ENCODE measurements at regions not wholly inside any gene's neighbourhood (a gene's known extent, or its start where the extent isn't known, plus 50 kb on each side); places are given as distances from the start of the nearest gene placed in this dataset.
"Not testable (repeated sequence)": the region's sequence is repeated elsewhere in the genome, so short reads cannot be mapped to it uniquely, and the experiment has no call there.

DNA sequence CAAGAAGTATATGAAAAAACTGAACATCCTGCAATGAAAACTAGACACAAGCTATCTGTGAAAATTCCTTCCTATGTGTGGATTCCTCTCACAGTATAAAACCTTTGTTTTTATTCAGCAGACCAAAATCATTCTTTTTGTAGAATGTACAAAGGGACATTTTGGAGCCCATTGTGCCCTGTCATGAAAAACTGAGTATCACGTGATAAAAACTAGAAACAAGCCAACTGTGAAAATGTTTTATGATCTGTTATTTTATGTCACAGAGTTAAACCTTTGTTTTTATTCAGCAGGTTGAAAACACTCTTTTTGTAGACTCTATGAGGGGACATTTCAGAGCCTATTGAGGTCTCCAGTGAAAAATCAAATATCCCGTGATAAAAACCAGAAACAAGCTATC lies 1667.9 kb upstream of the DEFB115 start:
- H3K4me3 ChIP-seq (replicated peaks in 1 of 2; ENCODE audit: low read depth in 2 of 2, low read length in 2 of 2); DNase-seq (ENCODE audit: low read depth in 2 of 2): not testable (repeated sequence)

DNA sequence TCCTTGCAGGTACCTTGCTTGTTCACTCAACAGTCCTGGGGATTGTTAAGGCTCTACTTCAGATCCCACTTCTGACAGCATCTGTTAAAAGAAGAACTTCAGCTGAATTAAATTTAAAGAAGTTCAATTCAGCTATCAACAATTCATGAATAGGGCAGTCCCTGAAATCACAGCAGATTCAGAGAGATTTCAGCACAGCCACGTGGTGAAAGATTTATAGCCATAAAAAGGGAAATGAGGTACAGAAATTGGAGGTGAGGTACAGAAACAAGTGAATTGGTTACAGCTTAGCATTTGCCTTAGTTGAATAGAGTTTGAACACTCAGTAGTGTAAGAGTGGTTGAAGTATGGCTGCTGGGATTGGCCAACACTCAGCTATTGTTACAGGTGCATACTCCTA lies 1653.3 kb upstream of the DEFB115 start:
- not testable (repeated sequence) for H3K4me3 ChIP-seq (replicated peaks in 1 of 2; ENCODE audit: low read depth in 2 of 2, low read length in 2 of 2); DNase-seq (ENCODE audit: low read depth in 2 of 2)

DNA sequence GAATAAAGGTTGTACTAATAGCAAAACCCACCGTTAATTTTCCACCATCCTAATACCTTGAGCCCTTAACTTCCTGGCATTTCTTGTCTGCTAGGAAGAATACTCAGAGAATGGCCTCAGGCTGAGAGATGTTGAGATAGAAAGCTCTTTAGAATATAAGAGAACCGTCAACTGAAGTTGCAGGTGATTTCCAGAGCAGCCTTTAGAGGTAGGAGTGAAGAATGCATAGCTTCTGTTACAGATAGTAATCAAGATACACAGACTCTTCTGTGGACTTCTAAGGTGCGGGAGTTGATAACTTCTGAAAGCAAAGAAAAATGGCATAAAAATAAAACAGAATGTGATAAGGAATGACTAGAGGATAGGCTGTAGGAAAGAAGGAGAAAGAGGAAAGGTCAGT lies 1651.3 kb upstream of the DEFB115 start:
- H3K4me3 ChIP-seq (replicated peaks in 1 of 2; ENCODE audit: low read depth in 2 of 2, low read length in 2 of 2); DNase-seq (ENCODE audit: low read depth in 2 of 2): not testable (repeated sequence)

DNA sequence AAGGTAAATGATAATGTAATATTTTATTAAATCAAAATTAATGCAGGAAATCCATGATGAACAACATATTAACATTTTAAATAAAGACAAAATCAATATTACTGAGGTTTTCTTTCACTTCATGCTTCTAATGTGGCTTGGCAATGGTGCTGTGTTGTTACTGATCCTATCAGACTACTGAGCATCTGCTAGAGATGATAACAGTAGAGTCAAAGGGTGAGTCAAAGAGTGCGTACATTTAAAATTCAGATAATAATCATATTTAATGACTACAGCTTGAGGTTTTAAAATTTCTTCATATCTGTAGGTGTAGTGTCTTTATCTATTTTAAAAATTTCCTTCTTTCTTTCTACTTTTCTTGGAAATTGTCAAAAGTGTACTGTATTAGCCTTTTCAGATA lies 1628.1 kb upstream of the DEFB115 start:
- not testable (repeated sequence) for DNase-seq (ENCODE audit: low read depth in 2 of 2); H3K4me3 ChIP-seq (replicated peaks in 1 of 2; ENCODE audit: low read depth in 2 of 2, low read length in 2 of 2)

All from cardiac fibroblast (primary cell).